Neural progenitor cell (in vitro differentiated cells): ENCODE measurements at regions not wholly inside any gene's neighbourhood (a gene's known extent, or its start where the extent isn't known, plus 50 kb on each side); places are given as distances from the start of the nearest gene placed in this dataset.
A peak's percentile ranks its signal among the peaks of the same experiment; 100 is the strongest.

Source experiments
- DNase-seq: peaks from one replicate; pipeline ENCODE4 v3.0.0-alpha.2; 2016; ENCODE audit warnings: low spot score
- H2AFZ ChIP-seq: fragments of 200-600 bp; sonication (generic); replicated peaks from 2 replicates; pipeline ENCODE4 v1.6.1; 2016; ENCODE audit warnings: antibody characterized with exemption
- H3F3A ChIP-seq: fragments of 200-600 bp; sonication (generic); 2 replicates; pipeline ENCODE4 v1.6.1; 2016; ENCODE audit warnings: antibody characterized with exemption, low read depth
- H3K27ac ChIP-seq: fragments of 200-600 bp; sonication (generic); 2 replicates; pipeline ENCODE4 v1.5.1; 2016; ENCODE audit warnings: mild to moderate bottlenecking
- H3K27me3 ChIP-seq: fragments of 200-600 bp; sonication (generic); 2 replicates; pipeline ENCODE4 v1.6.1; 2016; ENCODE audit warnings: mild to moderate bottlenecking, moderate library complexity
- H3K36me3 ChIP-seq: fragments of 200-600 bp; sonication (generic); 2 replicates; pipeline ENCODE4 v1.5.1; 2016
- H3K4me1 ChIP-seq: fragments of 200-600 bp; sonication (generic); 2 replicates; pipeline ENCODE4 v1.6.1; 2016; ENCODE audit warnings: mixed run types
- H3K4me2 ChIP-seq: fragments of 200-600 bp; sonication (generic); 2 replicates; pipeline ENCODE4 v1.6.1; 2016
- H3K4me3 ChIP-seq: fragments of 200-600 bp; sonication (generic); 2 replicates; pipeline ENCODE4 v1.5.1; 2016
- H3K79me2 ChIP-seq: fragments of 200-600 bp; sonication (generic); 2 replicates; pipeline ENCODE4 v1.6.1; 2016; ENCODE audit warnings: low read depth
- H3K9ac ChIP-seq: fragments of 200-600 bp; sonication (generic); 2 replicates; pipeline ENCODE4 v1.6.1; 2016
- H3K9me3 ChIP-seq: fragments of 200-600 bp; sonication (generic); 2 replicates; pipeline ENCODE4 v1.5.1; 2016; ENCODE audit warnings: low read depth
- H4K20me1 ChIP-seq: fragments of 200-600 bp; sonication (generic); 2 replicates; pipeline ENCODE4 v1.6.1; 2016; ENCODE audit warnings: low read depth
- H3K27ac Mint-ChIP-seq: 3 replicates; pipeline ENCODE4 v1.8.0; 2021; ENCODE audit warnings: mixed read lengths
- H3K27me3 Mint-ChIP-seq: 2 replicates; pipeline ENCODE4 v1.8.0; 2022; ENCODE audit warnings: low read depth, mild to moderate bottlenecking, inconsistent platforms, moderate library complexity, mixed read lengths; ENCODE audit not compliant: insufficient read depth
- H3K36me3 Mint-ChIP-seq: 3 replicates; pipeline ENCODE4 v1.8.0; 2021; ENCODE audit warnings: mixed read lengths
- H3K4me1 Mint-ChIP-seq: 3 replicates; pipeline ENCODE4 v1.8.0; 2021; ENCODE audit warnings: mixed read lengths
- H3K4me3 Mint-ChIP-seq: 3 replicates; pipeline ENCODE4 v1.8.0; 2021; ENCODE audit warnings: mild to moderate bottlenecking, moderate library complexity, mixed read lengths
- H3K9me3 Mint-ChIP-seq: 3 replicates; pipeline ENCODE4 v1.8.0; 2020; ENCODE audit warnings: mixed read lengths
- EZH2 ChIP-seq: fragments of 200-600 bp; sonication (generic); IDR thresholded peaks from 2 replicates; pipeline ENCODE4 v1.6.1; 2017; ENCODE audit warnings: antibody characterized with exemption, mild to moderate bottlenecking, moderate library complexity
- EZH2phosphoT487 ChIP-seq: fragments of 200-600 bp; sonication (generic); IDR thresholded peaks from 2 replicates; pipeline ENCODE4 v1.6.1; 2017; ENCODE audit warnings: antibody characterized with exemption
- TF ChIP-seq, protein P1 (sequence below): fragments of 200-600 bp; sonication (generic); IDR thresholded peaks from 2 replicates; pipeline ENCODE4 v1.5.1; 2017; ENCODE audit warnings: antibody characterized with exemption, mild to moderate bottlenecking

DNA sequence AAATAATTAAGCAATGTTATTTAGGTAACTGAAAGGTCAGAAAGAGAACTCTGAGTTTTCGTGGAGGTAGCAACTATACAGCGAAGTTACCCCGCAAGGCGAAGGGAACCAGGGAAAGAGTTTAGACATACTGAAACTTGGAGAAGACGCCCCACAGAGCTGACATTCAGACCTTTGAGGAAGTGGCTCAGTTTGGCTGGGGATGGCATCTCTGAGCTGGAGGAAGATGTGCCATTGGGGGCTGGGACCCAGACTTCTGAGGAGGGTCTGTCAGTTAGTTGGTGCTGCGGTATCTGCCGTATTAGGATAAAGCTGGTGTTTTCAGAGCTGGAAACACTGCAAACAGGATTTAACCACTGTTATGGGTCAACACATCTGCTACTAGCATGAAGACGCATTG is 156.6 kb downstream of the ANKRD50 start:
- no peaks in the 10 kb centered on the region for H3K36me3 ChIP-seq
- Mint-ChIP-seq H3K36me3 (no peaks in the 10 kb centered on the region), H3K9me3 (peaks cover 7% of the 10 kb centered on the region), H3K27ac (no peak overlapping the region), H3K4me3 (no peak overlapping the region), H3K4me1 (no peaks in the 10 kb centered on the region), H3K27me3 (no peaks in the 10 kb centered on the region)
- H3K27ac ChIP-seq = no peak overlapping the region
- H3K4me3 ChIP-seq = no peak overlapping the region
- no peak for DNase-seq
- H3K27me3 ChIP-seq = no peaks in the 10 kb centered on the region
- H3K4me2 ChIP-seq = no peak overlapping the region
- H3K79me2 ChIP-seq = no peaks in the 10 kb centered on the region
- no peaks in the 10 kb centered on the region for H4K20me1 ChIP-seq
- no peaks in the 10 kb centered on the region for H3K4me1 ChIP-seq
- peaks cover 4% of the 10 kb centered on the region for H3K9me3 ChIP-seq
- TF ChIP-seq, protein P1, sequence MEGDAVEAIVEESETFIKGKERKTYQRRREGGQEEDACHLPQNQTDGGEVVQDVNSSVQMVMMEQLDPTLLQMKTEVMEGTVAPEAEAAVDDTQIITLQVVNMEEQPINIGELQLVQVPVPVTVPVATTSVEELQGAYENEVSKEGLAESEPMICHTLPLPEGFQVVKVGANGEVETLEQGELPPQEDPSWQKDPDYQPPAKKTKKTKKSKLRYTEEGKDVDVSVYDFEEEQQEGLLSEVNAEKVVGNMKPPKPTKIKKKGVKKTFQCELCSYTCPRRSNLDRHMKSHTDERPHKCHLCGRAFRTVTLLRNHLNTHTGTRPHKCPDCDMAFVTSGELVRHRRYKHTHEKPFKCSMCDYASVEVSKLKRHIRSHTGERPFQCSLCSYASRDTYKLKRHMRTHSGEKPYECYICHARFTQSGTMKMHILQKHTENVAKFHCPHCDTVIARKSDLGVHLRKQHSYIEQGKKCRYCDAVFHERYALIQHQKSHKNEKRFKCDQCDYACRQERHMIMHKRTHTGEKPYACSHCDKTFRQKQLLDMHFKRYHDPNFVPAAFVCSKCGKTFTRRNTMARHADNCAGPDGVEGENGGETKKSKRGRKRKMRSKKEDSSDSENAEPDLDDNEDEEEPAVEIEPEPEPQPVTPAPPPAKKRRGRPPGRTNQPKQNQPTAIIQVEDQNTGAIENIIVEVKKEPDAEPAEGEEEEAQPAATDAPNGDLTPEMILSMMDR = no peak
- TF ChIP-seq EZH2 (no peak), EZH2phosphoT487 (no peak)
- H3K9ac ChIP-seq = no peak overlapping the region
- peak overlapping the region; percentile 57 for H2AFZ ChIP-seq
- no peaks in the 10 kb centered on the region for H3F3A ChIP-seq

DNA sequence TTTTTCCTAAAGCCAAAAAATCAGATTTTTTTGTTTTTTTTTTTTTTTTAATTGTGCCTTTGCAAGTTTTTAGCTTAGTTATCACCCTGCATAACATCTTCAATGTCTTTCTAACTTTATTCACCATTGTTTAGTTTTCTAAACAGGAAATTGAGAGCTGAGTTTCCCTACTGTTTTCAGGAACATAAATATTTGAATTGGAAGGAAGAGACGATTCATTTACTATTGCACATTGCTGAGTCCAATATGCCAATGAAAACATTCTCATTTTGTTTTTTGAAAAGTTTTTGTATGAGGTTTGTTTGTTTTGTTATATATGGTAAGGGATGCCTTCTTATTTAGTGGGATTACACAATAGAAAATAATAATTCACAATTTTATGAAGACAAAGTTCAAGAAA is 148.4 kb downstream of the ANKRD50 start:
- H3K27ac ChIP-seq = no peak overlapping the region
- no peak for DNase-seq
- Mint-ChIP-seq H3K4me3 (no peak overlapping the region), H3K27me3 (peaks cover 3% of the 10 kb centered on the region), H3K36me3 (no peaks in the 10 kb centered on the region), H3K4me1 (no peaks in the 10 kb centered on the region), H3K9me3 (peaks cover 5% of the 10 kb centered on the region), H3K27ac (no peak overlapping the region)
- H3K4me3 ChIP-seq = no peak overlapping the region
- no peaks in the 10 kb centered on the region for H3F3A ChIP-seq
- TF ChIP-seq, protein P1 = no peak
- TF ChIP-seq EZH2 (no peak), EZH2phosphoT487 (no peak)
- H4K20me1 ChIP-seq = no peaks in the 10 kb centered on the region
- H3K9me3 ChIP-seq = peaks cover 4% of the 10 kb centered on the region
- no peak overlapping the region for H2AFZ ChIP-seq
- H3K4me2 ChIP-seq = no peak overlapping the region
- H3K9ac ChIP-seq = no peak overlapping the region
- peaks cover 6% of the 10 kb centered on the region for H3K36me3 ChIP-seq
- no peaks in the 10 kb centered on the region for H3K27me3 ChIP-seq
- no peaks in the 10 kb centered on the region for H3K79me2 ChIP-seq
- no peaks in the 10 kb centered on the region for H3K4me1 ChIP-seq

DNA sequence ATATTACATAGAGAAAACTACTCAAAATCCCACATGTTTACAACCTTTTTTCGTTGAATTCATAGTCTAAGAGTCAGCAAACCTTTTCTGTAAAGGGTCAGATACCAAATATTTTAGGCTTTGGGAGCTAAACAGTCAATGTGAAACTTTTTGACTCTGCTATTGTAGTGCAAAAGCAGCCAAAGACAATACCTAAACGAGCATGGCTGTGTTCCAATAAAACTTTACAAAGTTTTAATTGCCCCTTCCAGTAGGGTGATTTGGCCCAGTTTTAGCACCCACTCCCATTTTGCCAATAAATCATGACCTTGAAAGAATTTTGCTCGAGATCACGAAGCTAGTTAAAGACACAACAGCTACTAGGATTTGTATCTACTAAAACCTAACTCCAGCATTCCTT is 147.2 kb downstream of the ANKRD50 start:
- Histone ChIP-seq H3K4me2 (no peak overlapping the region), H3K36me3 (peaks cover 6% of the 10 kb centered on the region), H3K4me3 (no peak overlapping the region), H3K79me2 (no peaks in the 10 kb centered on the region), H3K9me3 (peaks cover 4% of the 10 kb centered on the region), H2AFZ (peak overlapping the region; percentile 74), H4K20me1 (no peaks in the 10 kb centered on the region), H3K27ac (no peak overlapping the region), H3K9ac (no peak overlapping the region), H3F3A (no peaks in the 10 kb centered on the region), H3K4me1 (no peaks in the 10 kb centered on the region), H3K27me3 (no peaks in the 10 kb centered on the region)
- no peak for DNase-seq
- Mint-ChIP-seq H3K36me3 (no peaks in the 10 kb centered on the region), H3K27me3 (peaks cover 3% of the 10 kb centered on the region), H3K27ac (no peak overlapping the region), H3K9me3 (no peaks in the 10 kb centered on the region), H3K4me1 (no peaks in the 10 kb centered on the region), H3K4me3 (no peak overlapping the region)
- TF ChIP-seq EZH2 (no peak), EZH2phosphoT487 (no peak)
- TF ChIP-seq, protein P1 = no peak

DNA sequence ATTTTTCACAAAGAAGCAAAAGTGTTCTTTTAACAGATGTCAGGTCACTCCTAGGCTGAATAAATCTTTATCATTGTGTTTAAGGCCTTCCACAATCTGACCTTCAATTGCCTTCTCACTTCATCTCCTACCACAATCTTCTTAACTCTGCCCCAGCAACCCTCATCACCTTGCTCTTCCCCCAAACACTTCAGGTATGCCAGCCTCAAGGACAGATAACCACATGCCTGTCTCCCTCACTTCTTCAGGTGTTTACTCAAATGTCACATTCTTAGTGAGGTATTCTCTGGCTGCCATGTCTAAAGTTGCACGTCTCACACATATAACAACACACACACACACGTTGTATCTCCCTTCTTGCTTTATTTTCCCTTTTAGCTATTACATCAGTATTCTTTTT is 146.5 kb downstream of the ANKRD50 start:
- no peak overlapping the region for H3K27ac Mint-ChIP-seq
- Histone ChIP-seq H3K9ac (no peak overlapping the region), H3F3A (no peaks in the 10 kb centered on the region), H3K27ac (no peak overlapping the region), H3K4me3 (no peak overlapping the region), H3K36me3 (peaks cover 8% of the 10 kb centered on the region), H4K20me1 (no peaks in the 10 kb centered on the region), H2AFZ (peak overlapping the region; percentile 74), H3K27me3 (no peaks in the 10 kb centered on the region), H3K79me2 (no peaks in the 10 kb centered on the region), H3K4me2 (no peak overlapping the region), H3K4me1 (no peaks in the 10 kb centered on the region), H3K9me3 (no peaks in the 10 kb centered on the region)
- TF ChIP-seq, protein P1 = no peak
- TF ChIP-seq EZH2phosphoT487 = no peak
- TF ChIP-seq EZH2 = no peak
- peaks cover 3% of the 10 kb centered on the region for H3K27me3 Mint-ChIP-seq
- H3K4me3 Mint-ChIP-seq = no peak overlapping the region
- no peaks in the 10 kb centered on the region for H3K9me3 Mint-ChIP-seq
- no peak for DNase-seq
- no peaks in the 10 kb centered on the region for H3K4me1 Mint-ChIP-seq
- no peaks in the 10 kb centered on the region for H3K36me3 Mint-ChIP-seq
